Muscle of back (tissue), 3 donors: ENCODE measurements at regions not wholly inside any gene's neighbourhood (a gene's known extent, or its start where the extent isn't known, plus 50 kb on each side); places are given as distances from the start of the nearest gene placed in this dataset.
A peak's percentile ranks its signal among the peaks of the same experiment; 100 is the strongest.
"Not testable (repeated sequence)": the region's sequence is repeated elsewhere in the genome, so short reads cannot be mapped to it uniquely, and the experiment has no call there.

Experiments
- DNase-seq, 3 donors: peaks; one replicate each; pipeline versions ENCODE4 v3.0.0 to v3.0.0-alpha.2; 2013

DNA sequence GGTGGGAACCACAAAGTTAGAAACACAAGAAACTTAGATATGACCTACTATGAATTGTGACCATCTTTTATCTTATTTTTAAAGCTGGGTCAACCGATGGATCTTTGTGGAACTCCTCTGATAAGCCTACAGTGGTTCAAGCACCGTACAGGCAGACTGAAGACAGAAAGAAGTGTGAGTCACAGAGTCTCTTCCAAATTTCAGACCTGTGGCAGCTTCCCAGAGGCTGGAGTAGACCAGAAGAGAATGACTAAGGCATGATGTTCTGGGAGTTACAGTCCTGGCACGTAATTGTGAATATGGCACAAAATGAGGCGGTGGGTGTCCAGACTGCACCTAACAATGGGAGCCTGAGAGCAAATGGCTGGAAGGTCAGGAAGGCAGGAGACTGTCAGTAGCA, 70.0 kb downstream of the LMO4 start:
- peak in 1 of 3 donors; percentile 43 for DNase-seq

DNA sequence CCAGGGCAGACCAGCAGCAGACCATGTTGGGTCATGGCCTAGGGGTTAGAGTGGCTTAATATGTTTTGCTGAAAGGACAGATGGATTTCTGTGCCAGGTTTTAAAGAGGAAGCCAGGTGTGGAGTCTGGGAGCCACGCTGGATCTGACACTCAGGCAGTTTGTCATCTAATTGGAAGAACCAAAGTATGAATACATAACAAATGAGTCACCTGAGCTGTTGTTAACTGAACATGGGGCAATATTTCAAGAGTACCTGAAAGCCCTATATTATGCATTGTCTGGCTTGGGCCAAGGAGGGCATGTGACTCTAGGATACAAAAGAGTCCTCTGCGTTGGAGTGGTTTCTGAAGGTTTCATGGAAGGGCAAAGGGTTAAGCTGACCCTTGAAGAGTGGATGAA, 70.6 kb downstream of the LMO4 start:
- no peak for DNase-seq

DNA sequence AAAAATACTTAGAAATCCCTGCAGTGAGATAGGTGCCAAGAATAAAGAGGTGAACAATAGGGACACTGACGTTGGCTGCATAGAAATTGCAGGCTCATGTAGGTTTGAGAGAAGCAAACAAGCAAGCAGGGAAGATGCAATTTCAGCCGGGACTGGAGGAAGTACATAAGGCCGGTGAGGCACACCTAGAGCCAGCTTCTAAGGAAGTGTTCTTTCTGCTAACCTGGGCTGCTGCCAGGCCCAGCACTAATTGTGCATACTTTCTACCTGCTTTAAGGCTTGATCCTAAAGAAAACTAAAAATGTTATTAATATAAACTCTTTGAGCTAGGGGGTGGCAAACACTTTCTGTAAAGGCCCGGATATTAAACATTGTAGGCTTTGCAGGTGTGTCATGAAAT, 71.0 kb downstream of the LMO4 start:
- no peak for DNase-seq

DNA sequence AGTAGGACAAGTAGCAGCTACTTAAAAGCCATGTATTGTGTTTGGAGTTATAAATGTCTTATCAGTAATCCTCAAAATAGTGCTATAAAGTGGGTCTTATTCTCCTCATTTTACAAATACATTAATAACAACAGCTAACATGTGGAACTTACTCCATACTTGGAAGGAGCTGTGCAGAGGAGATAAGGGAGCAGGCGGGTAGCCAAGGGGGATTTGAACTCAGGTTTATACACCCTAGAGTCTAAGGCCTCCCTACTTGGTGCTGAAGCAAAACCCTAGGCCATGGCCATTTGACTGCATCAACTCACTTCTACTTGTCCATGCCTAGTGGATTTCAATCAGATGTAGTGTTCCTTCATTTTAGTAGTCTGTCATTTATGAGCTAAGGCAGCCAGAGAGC, 72.1 kb downstream of the LMO4 start:
- DNase-seq: no peak

DNA sequence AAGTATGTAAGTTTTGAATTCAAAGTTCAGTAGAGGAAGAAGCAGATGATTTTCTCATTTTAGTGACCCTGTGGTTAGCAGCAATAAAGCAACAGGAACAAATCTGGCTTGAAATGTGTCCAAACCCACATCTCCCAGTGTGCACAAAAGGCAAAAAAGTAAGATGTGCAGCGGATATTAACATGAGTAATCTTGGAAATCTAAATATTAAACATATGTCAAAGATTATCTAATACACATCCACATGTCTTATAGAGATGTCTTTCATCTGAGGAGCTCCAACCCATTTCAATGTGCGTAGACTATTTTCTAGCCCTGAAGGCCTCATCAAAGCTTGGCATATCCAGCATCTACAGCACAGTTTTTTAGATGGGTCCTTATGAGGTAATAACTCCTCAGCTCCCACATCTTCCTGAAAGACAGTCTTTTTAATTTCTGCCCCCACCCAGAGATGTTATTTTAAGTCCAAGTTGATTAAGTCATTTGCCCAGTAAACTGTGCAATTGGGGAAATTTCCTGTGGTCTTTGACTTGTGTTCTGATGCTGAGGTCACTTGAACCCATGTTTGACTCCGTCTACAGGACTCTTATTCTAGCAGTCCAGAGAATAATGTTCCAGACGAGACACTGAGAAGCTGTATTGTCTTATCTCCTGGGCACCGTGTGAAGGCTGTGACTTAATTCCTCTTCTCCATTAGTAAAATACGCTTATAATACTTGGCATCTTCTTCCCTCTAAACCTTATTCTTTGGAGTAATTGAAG, 73.7 kb downstream of the LMO4 start:
- peak; percentile 81 to 93 (median 91) for DNase-seq

DNA sequence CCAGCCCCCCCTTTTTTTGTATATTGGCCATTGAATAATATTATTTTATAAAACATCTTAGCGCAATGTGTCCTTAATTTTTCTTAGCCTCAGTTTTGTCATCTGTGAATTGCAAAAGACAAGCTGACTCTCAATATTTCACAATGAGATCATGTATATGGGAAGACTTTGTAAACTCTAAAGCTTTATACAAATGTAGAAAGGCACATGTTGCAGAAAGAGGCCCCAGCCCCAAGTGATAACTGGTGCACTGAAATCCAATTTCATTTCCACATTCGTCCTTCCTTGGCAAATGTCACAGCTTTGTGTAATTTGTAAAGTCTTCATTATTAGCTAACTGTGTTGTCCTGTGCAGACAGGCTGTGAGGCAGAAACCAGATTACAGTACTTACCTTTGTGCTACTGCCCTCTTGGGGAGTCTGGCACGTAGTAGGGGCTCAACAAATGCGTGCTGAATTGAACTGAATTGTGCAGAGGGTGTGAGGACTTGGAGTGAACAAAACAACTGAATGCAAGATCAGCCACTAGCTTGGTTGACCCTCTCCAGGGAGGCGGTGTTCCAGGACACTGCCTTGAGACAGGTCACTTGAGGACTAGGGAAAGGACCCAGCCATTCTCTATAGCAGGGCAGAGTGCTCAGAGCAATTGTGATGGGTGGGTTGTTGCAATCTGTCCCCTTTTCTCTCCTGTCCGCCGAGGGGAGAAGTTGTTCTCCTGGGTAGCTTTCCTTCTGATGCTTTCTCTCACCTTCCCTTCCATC, 74.6 kb downstream of the LMO4 start:
- peak in 2 of 3 donors; percentile 16 to 56 for DNase-seq

DNA sequence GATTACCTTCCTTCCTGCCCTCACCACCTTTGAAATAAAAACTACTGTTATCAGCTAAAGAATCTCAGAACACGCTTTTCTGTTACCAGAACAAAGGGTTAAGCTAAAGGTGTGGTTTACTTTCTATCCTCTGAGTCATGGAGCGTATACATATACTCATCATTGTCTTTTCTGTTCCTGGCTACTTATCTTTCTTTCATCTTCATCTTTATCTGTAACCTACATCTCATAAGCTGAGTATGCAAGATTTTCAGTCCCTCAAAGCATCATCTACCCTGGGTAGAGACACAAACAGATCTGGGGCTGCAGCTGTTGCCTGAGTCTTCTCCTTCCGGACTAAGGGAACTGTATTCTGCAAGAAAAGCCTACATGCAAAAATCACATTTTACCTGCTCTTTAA, 75.6 kb downstream of the LMO4 start:
- no peak for DNase-seq

DNA sequence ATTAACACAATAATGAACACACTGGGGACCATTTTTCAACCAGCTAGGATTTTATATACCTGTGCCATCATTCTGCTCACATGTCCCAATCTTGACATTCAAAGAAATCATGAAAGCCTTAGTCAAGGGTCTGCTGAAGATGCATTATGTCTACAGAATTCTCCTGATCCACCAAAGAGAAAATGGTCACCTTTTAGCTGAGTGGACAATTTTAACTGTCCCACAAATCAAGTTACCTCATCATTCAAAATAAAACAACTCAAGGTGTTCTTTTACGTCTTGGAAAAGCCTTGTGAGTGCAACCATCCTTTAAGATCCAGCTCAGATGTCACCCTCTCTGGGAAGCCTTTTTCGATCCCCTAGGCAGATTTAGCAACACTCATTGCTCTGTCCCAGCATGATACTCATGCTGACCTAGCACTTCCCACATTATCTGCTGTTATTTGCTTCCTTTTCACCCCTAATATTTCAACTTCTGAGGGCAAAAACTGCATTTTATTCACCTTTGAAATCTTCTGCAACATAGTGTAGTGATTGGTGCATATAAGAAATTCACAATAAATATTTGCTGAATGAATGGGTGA, 80.1 kb downstream of the LMO4 start:
- DNase-seq: no peak

DNA sequence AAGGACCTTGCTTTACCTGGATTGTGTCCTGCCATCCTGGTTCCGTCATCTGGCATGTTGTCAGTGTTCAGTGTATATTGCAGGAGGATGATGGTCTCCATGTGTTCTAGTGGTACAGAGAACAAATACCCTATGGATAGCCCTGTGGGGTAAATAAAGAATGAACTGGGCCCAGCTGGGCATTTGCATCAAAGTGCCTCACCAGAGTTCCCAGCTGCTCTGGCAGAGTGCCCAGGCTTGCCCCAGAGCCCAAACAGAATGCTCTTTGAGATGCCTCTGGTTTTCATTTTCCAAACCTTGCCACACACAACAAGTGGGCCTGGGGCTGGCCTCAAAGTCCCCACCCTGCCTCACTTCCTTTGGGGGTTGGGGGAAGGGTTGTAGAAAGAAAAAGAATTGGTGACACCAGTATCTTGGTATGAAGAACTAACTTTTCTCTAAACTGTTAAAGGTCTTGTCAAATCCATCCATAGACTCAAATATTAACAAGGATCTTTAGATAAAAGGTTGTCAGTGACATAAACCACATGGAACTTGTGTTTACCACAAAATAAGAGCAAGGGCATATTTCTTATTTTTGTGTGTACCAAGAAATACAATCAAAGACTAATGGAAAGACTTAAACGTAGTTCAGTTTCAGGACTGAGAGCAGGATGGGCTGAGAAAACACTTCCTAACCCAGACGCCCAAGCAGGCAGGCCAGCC, 82.2 kb downstream of the LMO4 start:
- DNase-seq: peak in 2 of 3 donors; percentile 36 to 53

DNA sequence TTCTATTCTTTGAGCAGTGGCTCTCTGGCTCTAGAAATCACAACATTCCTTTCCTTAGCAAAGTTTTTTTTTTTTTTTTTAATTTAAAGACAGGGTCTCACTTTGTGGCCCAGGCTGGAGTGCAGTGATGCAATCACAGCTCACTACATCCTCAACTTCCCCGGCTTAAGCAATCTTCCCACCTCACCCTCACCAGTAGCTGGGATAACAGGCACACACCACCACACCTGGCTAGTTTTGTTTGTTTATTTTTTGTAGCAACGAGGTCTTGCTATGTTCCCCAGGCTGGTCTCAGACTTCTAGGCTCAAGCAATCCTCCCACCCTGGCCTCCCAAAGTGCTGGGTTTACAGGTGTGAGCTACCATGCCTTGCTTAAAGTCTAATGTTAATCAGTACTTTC, 85.2 kb downstream of the LMO4 start:
- DNase-seq: not testable (repeated sequence)

DNA sequence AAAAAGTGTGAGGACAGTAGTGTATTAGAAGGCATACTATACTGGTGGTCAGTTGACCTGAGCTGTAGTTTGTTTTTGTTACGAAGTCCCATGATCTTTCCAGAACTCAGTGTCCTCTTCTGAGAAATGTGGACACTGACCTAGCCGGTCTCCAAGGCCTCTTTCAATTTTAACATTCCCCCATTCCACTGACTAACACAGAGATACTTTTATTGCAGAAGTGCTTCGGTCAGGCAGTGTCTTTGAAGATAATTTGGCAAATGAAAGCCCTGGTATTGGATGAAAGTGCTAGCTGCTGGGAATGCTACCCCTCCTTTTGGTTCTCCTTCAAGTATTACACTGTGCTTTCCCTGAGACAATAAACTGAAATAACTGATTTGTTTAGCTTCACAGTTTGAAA, 89.4 kb downstream of the LMO4 start:
- DNase-seq: no peak

DNA sequence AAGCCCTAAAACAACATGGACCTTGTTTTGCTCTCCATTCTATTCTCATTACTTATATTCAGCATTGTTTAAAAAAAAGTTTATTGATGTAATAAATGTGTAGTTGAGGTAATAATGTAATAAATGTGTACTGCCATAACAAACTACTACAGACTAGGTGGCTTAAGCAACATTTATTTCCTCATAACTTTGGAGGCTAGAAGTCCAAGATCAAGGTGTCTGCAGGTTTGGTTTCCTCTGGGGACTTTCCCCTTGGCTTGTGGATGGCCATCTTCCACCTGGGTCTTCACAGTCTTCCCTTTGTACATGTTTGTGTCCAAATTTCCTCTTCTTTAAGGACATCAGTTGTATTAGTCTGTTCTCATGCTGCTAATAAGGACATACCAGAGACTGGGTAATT, 93.1 kb downstream of the LMO4 start:
- DNase-seq: no peak

DNA sequence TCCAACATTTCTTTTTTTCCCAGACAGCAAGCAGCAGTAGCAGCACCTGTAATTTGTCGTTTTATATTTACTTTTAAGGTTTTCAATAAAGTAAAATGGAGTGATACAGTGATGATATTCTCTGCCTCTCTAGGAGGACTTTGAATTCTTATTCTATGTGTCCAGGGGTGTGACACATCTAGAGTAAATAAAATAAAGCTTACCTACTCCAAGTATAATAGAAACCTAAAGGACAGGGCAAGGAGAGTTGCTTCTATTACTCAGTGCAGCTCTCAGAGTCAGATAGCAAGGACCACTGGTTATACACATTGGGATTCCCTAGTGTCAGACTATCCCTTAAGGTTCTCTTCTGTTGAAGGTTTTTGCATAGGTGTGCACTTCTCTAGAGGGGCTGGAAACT, 95.9 kb downstream of the LMO4 start:
- no peak for DNase-seq

DNA sequence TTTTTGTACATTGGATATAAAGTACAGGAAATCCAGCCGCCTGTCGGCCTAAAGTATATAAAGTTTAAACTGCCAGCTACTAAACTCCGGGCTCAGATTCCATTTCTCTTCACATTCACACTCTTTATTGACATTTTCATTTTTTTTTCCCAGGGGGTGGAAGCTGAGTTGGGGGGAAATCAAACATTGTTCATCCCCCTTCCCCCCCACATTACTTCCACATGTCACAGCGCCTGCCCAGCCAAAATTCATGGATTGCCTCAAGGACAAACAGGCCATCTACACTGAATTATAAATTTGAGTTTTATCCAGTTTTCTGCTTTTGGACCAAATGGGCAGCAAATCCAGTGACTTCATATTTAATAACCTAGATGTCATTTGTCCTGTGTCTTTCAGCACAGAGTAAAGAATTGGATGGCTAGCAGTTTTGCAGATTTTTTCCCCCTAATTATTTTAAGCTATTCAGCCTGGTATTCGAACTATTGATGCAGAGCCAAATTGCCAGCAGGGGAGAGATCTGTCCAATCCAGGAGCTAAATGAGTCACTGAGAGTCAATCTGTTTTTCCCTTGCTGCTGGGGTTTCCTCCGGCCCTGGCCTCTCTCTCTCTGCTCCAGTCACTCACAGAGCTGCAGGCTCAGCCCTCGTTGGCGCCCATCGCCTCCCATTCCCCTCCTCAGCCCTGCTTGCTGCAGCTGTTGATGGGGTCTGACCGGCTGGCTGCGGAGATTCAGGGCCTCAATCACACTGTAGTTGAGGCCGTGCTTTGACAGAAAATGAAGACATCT, 98.0 kb downstream of the LMO4 start:
- DNase-seq: peak in 2 of 3 donors; percentile 47 to 59

DNA sequence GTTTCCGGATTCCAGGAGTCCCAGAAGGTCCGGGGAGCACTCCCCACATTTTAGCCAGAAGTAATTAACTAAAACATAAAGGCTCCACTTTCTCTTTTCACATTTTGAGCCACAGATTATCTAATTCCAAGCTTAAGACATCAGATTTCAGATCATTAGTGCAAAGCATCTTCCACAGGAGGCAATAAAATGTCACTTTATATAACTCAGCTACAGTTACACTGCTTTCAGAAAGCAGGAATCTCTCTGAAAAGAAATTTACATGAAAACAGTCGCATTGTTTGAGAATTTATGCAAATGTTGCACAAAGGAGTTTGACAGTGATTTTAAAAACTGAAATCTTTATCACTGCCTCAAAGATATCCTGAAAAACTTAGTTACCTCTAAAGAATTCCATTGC, 99.7 kb downstream of the LMO4 start:
- DNase-seq: no peak

DNA sequence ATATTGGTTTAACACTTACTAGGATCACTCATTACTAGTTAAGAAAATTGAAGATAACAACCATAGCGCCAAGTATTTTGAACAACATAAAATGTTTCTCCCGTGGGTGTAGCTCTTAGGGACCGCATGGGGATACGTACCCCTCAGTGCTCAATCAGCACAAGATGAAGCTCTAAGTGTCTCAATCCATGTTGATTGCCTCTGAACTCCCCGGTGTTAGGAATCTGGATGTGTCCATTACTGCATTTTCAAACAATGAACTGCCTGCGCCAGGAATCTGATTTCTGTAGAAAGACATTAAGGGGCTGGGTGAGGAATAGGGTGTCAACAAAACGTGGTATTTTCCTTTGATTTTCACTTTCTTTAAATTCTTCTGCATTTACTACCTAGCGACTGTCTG, 100.2 kb downstream of the LMO4 start:
- DNase-seq: no peak

DNA sequence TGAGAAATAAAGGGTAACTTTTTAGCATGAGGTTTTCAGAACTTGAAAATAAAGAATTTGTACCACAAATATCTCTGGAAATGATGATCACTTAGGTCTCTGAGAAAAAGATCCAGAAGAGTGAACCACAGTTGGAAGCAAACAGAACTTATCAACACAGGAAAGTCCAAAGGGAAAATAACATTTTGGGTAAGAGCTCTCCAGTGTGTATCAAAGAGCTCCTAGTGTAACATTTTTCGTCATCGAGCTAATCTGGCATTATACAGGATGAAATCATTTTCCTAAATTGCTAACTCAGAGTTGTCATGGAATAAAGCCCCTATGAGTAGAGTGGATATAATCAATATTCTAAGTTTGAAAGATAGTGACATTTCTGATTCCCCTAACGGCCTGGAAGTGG, 104.0 kb downstream of the LMO4 start:
- no peak for DNase-seq

DNA sequence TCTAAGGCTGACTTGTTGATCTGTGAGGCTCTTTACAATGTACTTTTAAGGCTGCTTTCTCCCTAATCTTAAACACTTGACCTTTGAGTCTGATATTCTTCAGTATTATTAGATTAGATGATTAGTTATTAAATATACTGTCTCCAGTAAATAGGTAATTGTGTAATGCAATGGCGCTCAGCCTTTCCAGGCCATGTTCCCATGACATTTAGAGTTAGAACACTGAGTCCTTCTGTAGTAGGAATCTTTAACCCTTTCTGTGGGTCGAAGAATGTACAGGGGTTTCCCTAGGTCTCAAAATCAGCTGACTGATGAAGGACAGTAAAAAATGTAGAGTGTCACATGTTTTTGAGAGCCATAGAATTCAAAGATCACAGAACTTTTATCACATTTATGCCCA, 104.4 kb downstream of the LMO4 start:
- not testable (repeated sequence) for DNase-seq

DNA sequence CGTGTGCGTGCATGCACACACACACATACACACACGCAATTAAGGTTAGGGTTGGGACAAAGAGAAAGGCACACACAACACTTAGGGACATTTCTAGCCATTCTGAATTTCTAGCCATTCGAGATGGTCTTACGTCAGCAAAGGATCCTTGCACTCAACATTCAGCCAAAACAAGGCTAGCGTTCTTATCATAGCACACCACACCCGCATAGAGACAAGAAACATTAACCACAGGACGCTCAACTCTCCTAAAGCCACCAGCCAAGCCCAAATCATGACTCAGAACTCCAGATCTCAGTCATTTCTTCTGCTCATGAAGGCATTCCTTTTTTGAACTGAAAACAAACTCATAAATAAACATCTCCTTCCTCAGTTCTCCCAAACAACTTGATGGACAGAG, 106.8 kb downstream of the LMO4 start:
- DNase-seq: no peak

DNA sequence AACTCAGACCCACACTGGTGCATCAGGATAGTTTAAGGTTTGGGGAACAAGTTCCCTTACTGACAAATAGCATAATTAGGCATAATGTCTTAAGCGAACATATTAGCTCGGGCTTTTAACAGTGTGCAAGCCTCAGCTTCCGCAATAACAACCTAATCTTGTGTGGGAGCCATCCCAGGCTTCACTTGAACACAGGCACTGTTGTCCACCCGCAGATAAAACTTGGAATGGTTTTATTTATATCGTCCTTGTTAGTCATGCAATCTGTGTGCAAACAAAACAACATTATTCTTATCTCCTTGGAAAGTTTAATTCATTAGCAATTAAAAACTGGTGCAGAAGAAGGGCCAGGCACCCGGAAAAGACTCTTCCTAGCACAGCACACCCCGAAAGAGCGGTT, 107.4 kb downstream of the LMO4 start:
- not testable (repeated sequence) for DNase-seq

DNA sequence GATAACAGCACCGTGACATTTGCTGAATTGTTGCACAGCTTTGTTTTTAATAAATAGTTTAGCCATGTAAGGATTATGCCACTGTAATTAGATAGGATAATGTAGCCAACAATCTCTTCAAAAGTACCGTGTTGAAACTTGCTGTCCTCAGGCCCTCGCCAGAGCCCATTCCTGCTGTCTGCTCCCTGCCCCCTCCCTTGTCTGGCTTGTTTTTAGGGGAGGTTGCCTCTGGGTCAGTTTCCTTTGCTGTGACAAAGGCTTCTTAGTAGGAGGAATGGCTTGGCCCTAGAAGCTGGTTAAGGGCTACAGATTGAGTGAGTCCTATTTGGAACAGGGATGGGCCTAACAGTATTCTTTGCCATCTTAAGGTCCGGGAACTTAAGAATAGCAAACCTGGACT, 107.9 kb downstream of the LMO4 start:
- DNase-seq: no peak
